Endothelial cell (in vitro differentiated cells): ENCODE measurements at regions not wholly inside any gene's neighbourhood (a gene's known extent, or its start where the extent isn't known, plus 50 kb on each side); places are given as distances from the start of the nearest gene placed in this dataset.

Experiments used
- DNase-seq: peaks from one replicate; pipeline ENCODE4 v3.0.0; 2021; ENCODE audit warnings: low spot score
- H3K27ac Mint-ChIP-seq: one replicate; pipeline ENCODE4 v1.8.0; 2021; ENCODE audit warnings: mixed read lengths, inconsistent platforms; ENCODE audit not compliant: unreplicated experiment
- H3K27me3 Mint-ChIP-seq: one replicate; pipeline ENCODE4 v1.8.0; 2021; ENCODE audit warnings: mild to moderate bottlenecking, moderate library complexity, mixed read lengths, inconsistent platforms; ENCODE audit not compliant: unreplicated experiment
- H3K36me3 Mint-ChIP-seq: one replicate; pipeline ENCODE4 v1.8.0; 2021; ENCODE audit warnings: mild to moderate bottlenecking, low read depth, mixed read lengths, inconsistent platforms; ENCODE audit not compliant: unreplicated experiment
- H3K4me1 Mint-ChIP-seq: one replicate; pipeline ENCODE4 v1.8.0; 2021; ENCODE audit warnings: mild to moderate bottlenecking, mixed read lengths, inconsistent platforms; ENCODE audit not compliant: unreplicated experiment
- H3K4me3 Mint-ChIP-seq: one replicate; pipeline ENCODE4 v1.8.0; 2021; ENCODE audit warnings: mild to moderate bottlenecking, mixed read lengths, inconsistent platforms; ENCODE audit not compliant: unreplicated experiment
- H3K9me3 Mint-ChIP-seq: one replicate; pipeline ENCODE4 v1.8.0; 2021; ENCODE audit warnings: mixed read lengths, inconsistent platforms; ENCODE audit not compliant: unreplicated experiment
- TF ChIP-seq, protein P1 (sequence below): fragments of 200-600 bp; sonication (generic); IDR thresholded peaks from one replicate; pipeline ENCODE4 v1.5.0; 2021; ENCODE audit warnings: antibody characterized with exemption; ENCODE audit not compliant: unreplicated experiment

DNA sequence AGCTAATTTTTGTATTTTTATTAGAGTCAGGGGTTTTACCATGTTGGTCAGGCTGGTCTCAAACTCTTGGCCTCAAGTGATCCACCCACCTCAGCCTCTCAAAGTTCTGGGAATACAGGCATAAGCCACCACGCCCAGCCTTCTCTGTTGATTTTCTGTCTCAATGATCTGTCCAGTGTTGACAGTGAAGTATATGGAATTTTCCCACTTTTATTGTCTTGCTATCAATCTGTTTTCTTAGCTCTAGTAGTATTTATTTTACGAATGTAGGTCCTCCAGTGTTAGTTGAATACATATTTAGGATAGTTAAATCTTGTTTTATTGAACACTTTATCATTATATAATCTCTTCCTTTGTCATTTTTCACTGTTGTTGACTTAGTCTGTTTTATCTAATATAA is 1603.9 kb downstream of the ADGRL3 start:
- Mint-ChIP-seq H3K4me3 (no peak overlapping the region), H3K36me3 (no peaks in the 10 kb centered on the region), H3K4me1 (no peaks in the 10 kb centered on the region), H3K27ac (no peak overlapping the region), H3K9me3 (no peaks in the 10 kb centered on the region), H3K27me3 (no peaks in the 10 kb centered on the region)
- DNase-seq = no peak
- TF ChIP-seq, protein P1, sequence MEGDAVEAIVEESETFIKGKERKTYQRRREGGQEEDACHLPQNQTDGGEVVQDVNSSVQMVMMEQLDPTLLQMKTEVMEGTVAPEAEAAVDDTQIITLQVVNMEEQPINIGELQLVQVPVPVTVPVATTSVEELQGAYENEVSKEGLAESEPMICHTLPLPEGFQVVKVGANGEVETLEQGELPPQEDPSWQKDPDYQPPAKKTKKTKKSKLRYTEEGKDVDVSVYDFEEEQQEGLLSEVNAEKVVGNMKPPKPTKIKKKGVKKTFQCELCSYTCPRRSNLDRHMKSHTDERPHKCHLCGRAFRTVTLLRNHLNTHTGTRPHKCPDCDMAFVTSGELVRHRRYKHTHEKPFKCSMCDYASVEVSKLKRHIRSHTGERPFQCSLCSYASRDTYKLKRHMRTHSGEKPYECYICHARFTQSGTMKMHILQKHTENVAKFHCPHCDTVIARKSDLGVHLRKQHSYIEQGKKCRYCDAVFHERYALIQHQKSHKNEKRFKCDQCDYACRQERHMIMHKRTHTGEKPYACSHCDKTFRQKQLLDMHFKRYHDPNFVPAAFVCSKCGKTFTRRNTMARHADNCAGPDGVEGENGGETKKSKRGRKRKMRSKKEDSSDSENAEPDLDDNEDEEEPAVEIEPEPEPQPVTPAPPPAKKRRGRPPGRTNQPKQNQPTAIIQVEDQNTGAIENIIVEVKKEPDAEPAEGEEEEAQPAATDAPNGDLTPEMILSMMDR = no peak

DNA sequence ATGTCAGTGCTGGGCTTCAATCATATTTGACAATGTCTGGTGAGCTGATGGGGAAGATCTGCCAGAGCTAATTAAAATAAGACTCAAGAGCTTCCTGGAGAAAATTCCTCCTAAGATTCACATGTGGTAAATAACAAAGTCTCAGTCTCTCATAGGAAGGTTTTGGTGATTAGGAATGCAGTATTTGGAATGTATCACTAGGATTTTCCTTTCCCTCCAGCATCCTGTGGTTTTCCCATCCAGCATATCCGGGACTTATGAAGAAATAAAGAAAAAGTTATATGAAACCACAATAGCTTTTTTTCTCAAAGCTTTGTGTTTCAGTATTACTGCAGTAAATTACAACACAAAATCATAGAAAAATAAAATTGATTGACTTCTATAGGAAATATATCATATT is 1597.1 kb downstream of the ADGRL3 start:
- H3K4me3 Mint-ChIP-seq = no peak overlapping the region
- no peak for DNase-seq
- H3K27me3 Mint-ChIP-seq = no peaks in the 10 kb centered on the region
- no peaks in the 10 kb centered on the region for H3K36me3 Mint-ChIP-seq
- TF ChIP-seq, protein P1 = no peak
- H3K27ac Mint-ChIP-seq = no peak overlapping the region
- no peaks in the 10 kb centered on the region for H3K9me3 Mint-ChIP-seq
- no peaks in the 10 kb centered on the region for H3K4me1 Mint-ChIP-seq

DNA sequence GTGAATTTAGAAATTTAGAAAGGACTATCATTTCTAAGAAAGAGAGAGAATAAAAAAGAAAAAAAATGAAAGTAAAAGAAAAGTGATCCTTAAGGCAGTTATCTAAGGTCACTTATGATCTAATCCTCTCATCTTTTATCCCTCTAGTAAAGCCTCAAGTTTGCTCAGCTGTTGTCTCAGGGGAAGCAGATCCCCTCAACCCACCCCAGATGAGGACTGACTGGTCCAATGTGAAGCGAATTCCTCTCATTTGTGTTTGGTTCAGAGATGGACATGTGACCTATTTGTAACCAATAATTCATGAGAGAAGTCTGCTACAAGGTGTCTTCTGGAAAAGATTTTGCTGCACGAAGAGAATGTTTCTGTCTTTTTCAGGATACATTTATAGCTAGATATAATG is 1591.3 kb downstream of the ADGRL3 start:
- Mint-ChIP-seq H3K4me3 (no peak overlapping the region), H3K36me3 (no peaks in the 10 kb centered on the region), H3K9me3 (no peaks in the 10 kb centered on the region), H3K27me3 (no peaks in the 10 kb centered on the region), H3K4me1 (no peaks in the 10 kb centered on the region), H3K27ac (no peak overlapping the region)
- TF ChIP-seq, protein P1 = no peak
- no peak for DNase-seq

DNA sequence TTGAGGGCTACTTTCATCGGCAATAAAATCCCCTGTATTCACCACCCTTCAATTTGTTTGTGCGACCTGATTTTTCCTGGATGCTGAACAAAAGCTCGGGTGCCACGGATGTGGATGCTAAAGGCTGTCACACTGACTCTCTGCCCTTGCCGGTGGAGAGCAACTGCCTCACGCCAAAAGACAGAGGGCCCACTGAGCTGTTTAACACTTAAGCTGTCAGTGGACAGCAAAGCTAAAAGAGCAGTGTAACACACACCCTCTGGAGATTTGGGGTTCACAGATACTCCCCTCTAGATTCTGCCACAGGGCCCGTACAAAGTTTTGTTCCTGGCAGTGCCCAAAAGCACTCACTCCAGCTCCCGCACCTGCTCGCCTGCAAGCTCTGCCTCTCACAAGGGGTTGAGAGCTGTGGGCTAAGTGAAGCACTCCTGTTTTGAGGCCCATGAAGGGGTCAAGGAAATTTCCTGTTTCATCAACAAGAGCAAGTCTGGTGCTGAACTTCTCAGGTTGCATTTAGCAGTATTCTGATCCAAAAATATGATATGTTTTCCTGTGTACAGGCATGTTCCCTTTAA is 1571.9 kb downstream of the ADGRL3 start:
- TF ChIP-seq, protein P1 = no peak
- DNase-seq = no peak
- Mint-ChIP-seq H3K36me3 (no peaks in the 10 kb centered on the region), H3K4me3 (no peak overlapping the region), H3K27ac (no peak overlapping the region), H3K27me3 (no peaks in the 10 kb centered on the region), H3K4me1 (no peaks in the 10 kb centered on the region), H3K9me3 (no peaks in the 10 kb centered on the region)

DNA sequence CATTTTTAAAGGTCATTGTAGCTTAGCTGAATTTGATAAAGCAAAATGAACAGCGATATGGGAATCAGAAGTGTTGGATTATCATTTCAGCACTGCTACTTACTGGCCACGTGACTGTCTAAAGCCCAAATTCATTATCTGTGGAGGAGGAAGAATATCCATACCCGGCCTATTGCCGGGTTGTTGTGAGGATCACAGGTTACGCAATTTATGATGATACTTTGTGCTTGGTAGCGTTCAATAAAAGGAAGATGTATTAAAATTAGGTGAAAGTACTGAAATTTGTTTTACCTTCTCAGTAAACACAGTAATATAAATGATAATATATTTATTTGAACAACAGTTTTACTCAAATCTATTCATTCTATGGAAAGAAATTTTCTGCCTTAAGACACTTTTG is 1540.2 kb downstream of the ADGRL3 start:
- H3K4me3 Mint-ChIP-seq = no peak overlapping the region
- no peak overlapping the region for H3K27ac Mint-ChIP-seq
- no peak for DNase-seq
- no peaks in the 10 kb centered on the region for H3K4me1 Mint-ChIP-seq
- H3K27me3 Mint-ChIP-seq = no peaks in the 10 kb centered on the region
- H3K36me3 Mint-ChIP-seq = no peaks in the 10 kb centered on the region
- no peaks in the 10 kb centered on the region for H3K9me3 Mint-ChIP-seq
- TF ChIP-seq, protein P1 = no peak
